ENCODE measurements at regions not wholly inside any gene's neighbourhood (a gene's known extent, or its start where the extent isn't known, plus 50 kb on each side); places are given as distances from the start of the nearest gene placed in this dataset.
"Not testable (repeated sequence)": the region's sequence is repeated elsewhere in the genome, so short reads cannot be mapped to it uniquely, and the experiment has no call there.

- no peak overlapping the region for H3K4me3 Mint-ChIP-seq
- H3K4me1 Mint-ChIP-seq: no peaks in the 10 kb centered on the region
- TF ChIP-seq, protein P1, sequence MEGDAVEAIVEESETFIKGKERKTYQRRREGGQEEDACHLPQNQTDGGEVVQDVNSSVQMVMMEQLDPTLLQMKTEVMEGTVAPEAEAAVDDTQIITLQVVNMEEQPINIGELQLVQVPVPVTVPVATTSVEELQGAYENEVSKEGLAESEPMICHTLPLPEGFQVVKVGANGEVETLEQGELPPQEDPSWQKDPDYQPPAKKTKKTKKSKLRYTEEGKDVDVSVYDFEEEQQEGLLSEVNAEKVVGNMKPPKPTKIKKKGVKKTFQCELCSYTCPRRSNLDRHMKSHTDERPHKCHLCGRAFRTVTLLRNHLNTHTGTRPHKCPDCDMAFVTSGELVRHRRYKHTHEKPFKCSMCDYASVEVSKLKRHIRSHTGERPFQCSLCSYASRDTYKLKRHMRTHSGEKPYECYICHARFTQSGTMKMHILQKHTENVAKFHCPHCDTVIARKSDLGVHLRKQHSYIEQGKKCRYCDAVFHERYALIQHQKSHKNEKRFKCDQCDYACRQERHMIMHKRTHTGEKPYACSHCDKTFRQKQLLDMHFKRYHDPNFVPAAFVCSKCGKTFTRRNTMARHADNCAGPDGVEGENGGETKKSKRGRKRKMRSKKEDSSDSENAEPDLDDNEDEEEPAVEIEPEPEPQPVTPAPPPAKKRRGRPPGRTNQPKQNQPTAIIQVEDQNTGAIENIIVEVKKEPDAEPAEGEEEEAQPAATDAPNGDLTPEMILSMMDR (IDR thresholded peaks at IDR 0.05; ENCODE audit: unreplicated experiment in 3 of 3): no peak
- H3K9me3 Mint-ChIP-seq: no peaks in the 10 kb centered on the region
- peaks cover 8% of the 10 kb centered on the region for H3K27me3 Mint-ChIP-seq (ENCODE audit: low read depth)
- H3K27ac Mint-ChIP-seq: no peak overlapping the region
- no peaks in the 10 kb centered on the region for H3K36me3 Mint-ChIP-seq (ENCODE audit: low read depth)
These were observed 138.3 kb downstream of the CHD9NB start for GRCh38 chr16:52914428-52914827.

GRCh38 chr16:52912565-52913173, 140.0 kb downstream of the CHD9NB start:
- H3K27ac Mint-ChIP-seq: no peak overlapping the region
- H3K4me1 Mint-ChIP-seq: no peaks in the 10 kb centered on the region
- peaks cover 8% of the 10 kb centered on the region for H3K27me3 Mint-ChIP-seq (ENCODE audit: low read depth)
- TF ChIP-seq, protein P1 (IDR thresholded peaks at IDR 0.05; ENCODE audit: unreplicated experiment in 3 of 3): peak; percentile 79 to 89 (median 85)
- H3K9me3 Mint-ChIP-seq: no peaks in the 10 kb centered on the region
- no peak overlapping the region for H3K4me3 Mint-ChIP-seq
- H3K36me3 Mint-ChIP-seq (ENCODE audit: low read depth): no peaks in the 10 kb centered on the region

- not testable (repeated sequence) for H3K4me1 Mint-ChIP-seq; H3K36me3 Mint-ChIP-seq (ENCODE audit: low read depth); H3K4me3 Mint-ChIP-seq; H3K27ac Mint-ChIP-seq; H3K27me3 Mint-ChIP-seq (ENCODE audit: low read depth); H3K9me3 Mint-ChIP-seq
These were observed 144.6 kb downstream of the CHD9NB start for GRCh38 chr16:52908057-52908456.

DNA sequence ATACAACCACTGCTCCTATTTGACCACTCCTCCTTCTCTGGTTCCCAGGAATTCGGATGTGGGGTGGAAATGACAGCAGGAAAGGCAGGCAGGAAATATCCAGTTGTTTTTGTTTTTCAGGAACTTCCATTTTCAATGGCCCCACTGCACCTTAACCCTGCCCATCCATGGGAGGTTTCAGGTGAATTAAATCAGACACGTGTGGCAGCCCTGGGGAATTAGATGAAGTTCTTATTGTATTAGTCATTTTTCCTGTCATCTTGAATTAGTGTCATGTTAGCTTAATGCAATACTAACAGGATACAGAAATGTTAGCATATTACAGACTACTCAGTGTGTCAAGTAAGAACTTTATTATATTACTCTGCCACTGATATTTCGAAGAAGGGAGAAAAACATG, 146.4 kb downstream of the CHD9NB start:
- Mint-ChIP-seq H3K4me3 (no peak overlapping the region), H3K4me1 (no peaks in the 10 kb centered on the region), H3K36me3 (ENCODE audit: low read depth) (no peaks in the 10 kb centered on the region), H3K27ac (no peak overlapping the region), H3K9me3 (no peaks in the 10 kb centered on the region), H3K27me3 (ENCODE audit: low read depth) (peaks cover 5% of the 10 kb centered on the region)
- TF ChIP-seq, protein P1 (IDR thresholded peaks at IDR 0.05; ENCODE audit: unreplicated experiment in 3 of 3): no peak

GRCh38 chr16:52896478-52897164, 156.1 kb downstream of the CHD9NB start:
- Mint-ChIP-seq H3K27me3 (ENCODE audit: low read depth) (no peaks in the 10 kb centered on the region), H3K36me3 (ENCODE audit: low read depth) (no peaks in the 10 kb centered on the region), H3K9me3 (peaks cover 7% of the 10 kb centered on the region), H3K27ac (no peak overlapping the region), H3K4me1 (no peaks in the 10 kb centered on the region), H3K4me3 (no peak overlapping the region)
- TF ChIP-seq, protein P1 (IDR thresholded peaks at IDR 0.05; ENCODE audit: unreplicated experiment in 3 of 3): no peak

- H3K4me1 Mint-ChIP-seq: peaks cover 18% of the 10 kb centered on the region
- H3K36me3 Mint-ChIP-seq (ENCODE audit: low read depth): no peaks in the 10 kb centered on the region
- no peak overlapping the region for H3K27ac Mint-ChIP-seq
- H3K4me3 Mint-ChIP-seq: no peak overlapping the region
- H3K9me3 Mint-ChIP-seq: no peaks in the 10 kb centered on the region
- H3K27me3 Mint-ChIP-seq (ENCODE audit: low read depth): peaks cover 6% of the 10 kb centered on the region
- TF ChIP-seq, protein P1 (IDR thresholded peaks at IDR 0.05; ENCODE audit: unreplicated experiment in 3 of 3): no peak
These were observed 178.7 kb downstream of the CHD9NB start for GRCh38 chr16:52874042-52874441.

All from nephron (organoid).